H1 (cell line): ENCODE measurements at regions not wholly inside any gene's neighbourhood (a gene's known extent, or its start where the extent isn't known, plus 50 kb on each side); places are given as distances from the start of the nearest gene placed in this dataset.
A peak's percentile ranks its signal among the peaks of the same experiment; 100 is the strongest.

ENCODE experiments used
- CTCF ChIA-PET: fragments of 300-600 bp; sonication (Branson Sonifier 250); formaldehyde crosslinking; loops from one replicate; lab custom pipeline; 2021; ENCODE audit not compliant: partially characterized antibody; lab: Charles Lee
- POLR2A ChIA-PET: fragments of 300-600 bp; sonication (Branson Sonifier 250); formaldehyde crosslinking; loops from one replicate; lab custom pipeline; 2021; ENCODE audit warnings: inconsistent platforms; ENCODE audit not compliant: partially characterized antibody; lab: Charles Lee
- DNase-seq, 2 experiments: peaks; one replicate each; pipeline versions ENCODE4 v3.0.0 to v3.0.0-alpha.2; 2010 to 2022; ENCODE audit warnings: low spot score in 2 of 2, low read depth in 1 of 2, mixed read lengths in 1 of 2
- FAIRE-seq: peaks from 2 replicates; lab custom pipeline; 2011; peaks lifted over from hg19 to GRCh38; lab: Jason Lieb, UNC
- H2AFZ ChIP-seq: 2 replicates; pipeline ENCODE4 v1.8.1; 2012; ENCODE audit warnings: low read length, inconsistent platforms
- H2AK5ac ChIP-seq: 2 replicates; pipeline ENCODE4 v1.6.1; 2013; ENCODE audit warnings: low read depth, low read length
- H2BK120ac ChIP-seq: replicated peaks from 2 replicates; pipeline ENCODE3; 2013; ENCODE audit warnings: low read depth, low read length, inconsistent platforms
- H2BK12ac ChIP-seq: 2 replicates; pipeline ENCODE4 v1.6.1; 2013; ENCODE audit warnings: low read depth, low read length
- H2BK15ac ChIP-seq: 2 replicates; pipeline ENCODE4 v1.6.1; 2013; ENCODE audit warnings: low read length
- H2BK20ac ChIP-seq: 2 replicates; pipeline ENCODE4 v1.6.1; 2013; ENCODE audit warnings: low read length
- H2BK5ac ChIP-seq: 2 replicates; pipeline ENCODE4 v1.6.1; 2013; ENCODE audit warnings: low read depth, low read length
- H3K14ac ChIP-seq: 2 replicates; pipeline ENCODE4 v1.6.1; 2013; ENCODE audit warnings: inconsistent platforms; ENCODE audit not compliant: insufficient read length
- H3K18ac ChIP-seq: 2 replicates; pipeline ENCODE4 v1.6.1; 2013; ENCODE audit warnings: low read length; ENCODE audit errors: extremely low read depth
- H3K23ac ChIP-seq: 2 replicates; pipeline ENCODE4 v1.6.1; 2013; ENCODE audit warnings: inconsistent platforms; ENCODE audit not compliant: insufficient read length
- H3K23me2 ChIP-seq: 2 replicates; pipeline ENCODE4 v1.6.1; 2013; ENCODE audit warnings: low read depth, low read length
- H3K27ac ChIP-seq: 2 replicates; pipeline ENCODE4 v1.6.1; 2011; ENCODE audit warnings: low read depth, low read length, inconsistent platforms
- H3K27me3 ChIP-seq, 4 experiments: replicated peaks in 1 of 4; 1 replicate in 1 of 4; 2 replicates in 3 of 4; pipeline versions ENCODE4 v1.6.1 to v1.8.1; 2011 to 2013; ENCODE audit warnings: low read length in 3 of 4, mild to moderate bottlenecking in 3 of 4, inconsistent platforms in 2 of 4, mixed read lengths in 2 of 4, moderate library complexity in 1 of 4; ENCODE audit not compliant: control insufficient read depth in 3 of 4, insufficient read depth in 3 of 4; ENCODE audit errors: extremely low read depth in 1 of 4
- H3K36me3 ChIP-seq, 4 experiments: 2 replicates each; pipeline versions ENCODE4 v1.6.1 to v1.8.1; 2011 to 2013; ENCODE audit warnings: mild to moderate bottlenecking in 4 of 4, low read length in 3 of 4, moderate library complexity in 2 of 4, control low read depth in 1 of 4, inconsistent platforms in 1 of 4; ENCODE audit not compliant: insufficient read depth in 4 of 4, control insufficient read depth in 2 of 4
- H3K4ac ChIP-seq: replicated peaks from 2 replicates; pipeline ENCODE3; 2013; ENCODE audit warnings: low read length, low read depth, mixed read lengths, inconsistent platforms; ENCODE audit not compliant: insufficient read length
- H3K4me1 ChIP-seq, 4 experiments: replicated peaks in 1 of 4; 1 replicate in 1 of 4; 2 replicates in 3 of 4; pipeline versions ENCODE4 v1.6.1 to v1.8.1; 2011 to 2013; ENCODE audit warnings: low read length in 3 of 4, inconsistent platforms in 2 of 4, mixed read lengths in 1 of 4; ENCODE audit not compliant: insufficient read depth in 4 of 4, control insufficient read depth in 3 of 4
- H3K4me2 ChIP-seq, 2 experiments: 2 replicates each; pipeline versions ENCODE4 v1.6.1 to v1.8.1; 2011 to 2013; ENCODE audit warnings: low read depth in 2 of 2, low read length in 2 of 2, control low read depth in 1 of 2, inconsistent platforms in 1 of 2, mild to moderate bottlenecking in 1 of 2; ENCODE audit not compliant: insufficient read depth in 1 of 2
- H3K4me3 ChIP-seq, 4 experiments: fragments of 200-600, 300-600 bp in 1 of 4; sonication (generic), shearing (Covaris generic), sonication (Bioruptor Twin) in 1 of 4; 2 replicates each; pipeline versions ENCODE4 v1.5.1 to v1.8.1; 2011 to 2016; ENCODE audit warnings: low read length in 4 of 4, low read depth in 3 of 4, control low read depth in 2 of 4, inconsistent platforms in 2 of 4, mild to moderate bottlenecking in 2 of 4, mixed read lengths in 1 of 4, moderate library complexity in 1 of 4; ENCODE audit not compliant: insufficient read depth in 2 of 4; ENCODE audit errors: extremely low read depth in 1 of 4
- H3K56ac ChIP-seq: replicated peaks from 2 replicates; pipeline ENCODE3; 2013; ENCODE audit warnings: low read depth, mild to moderate bottlenecking, mixed read lengths, low read length, inconsistent platforms; ENCODE audit not compliant: insufficient read length
- H3K79me1 ChIP-seq: 2 replicates; pipeline ENCODE4 v1.6.1; 2013; ENCODE audit warnings: low read depth, low read length, control low read depth
- H3K79me2 ChIP-seq, 2 experiments: 2 replicates each; pipeline versions ENCODE4 v1.6.1 to v1.8.1; 2012 to 2013; ENCODE audit warnings: low read length in 2 of 2, mild to moderate bottlenecking in 2 of 2, inconsistent platforms in 1 of 2; ENCODE audit not compliant: insufficient read depth in 2 of 2, control insufficient read depth in 1 of 2
- H3K9ac ChIP-seq, 4 experiments: replicated peaks in 1 of 4; 1 replicate in 1 of 4; 2 replicates in 3 of 4; pipeline versions ENCODE4 v1.6.1 to v1.8.1; 2011 to 2013; ENCODE audit warnings: low read depth in 3 of 4, low read length in 3 of 4, control low read depth in 2 of 4, mild to moderate bottlenecking in 2 of 4, moderate library complexity in 2 of 4, inconsistent platforms in 1 of 4; ENCODE audit errors: extremely low read depth in 1 of 4
- H3K9me3 ChIP-seq, 2 experiments: 2 replicates each; pipeline versions ENCODE4 v1.6.1 to v1.8.1; 2012 to 2013; ENCODE audit warnings: mild to moderate bottlenecking in 2 of 2, moderate library complexity in 2 of 2, control low read depth in 1 of 2, inconsistent platforms in 1 of 2, low read depth in 1 of 2, low read length in 1 of 2, mixed read lengths in 1 of 2; ENCODE audit not compliant: insufficient read depth in 2 of 2
- H4K20me1 ChIP-seq, 2 experiments: replicated peaks in 1 of 2; 2 replicates each; pipeline versions ENCODE3 to v1.8.1; 2011 to 2013; ENCODE audit warnings: inconsistent platforms in 2 of 2, low read length in 2 of 2, mild to moderate bottlenecking in 1 of 2; ENCODE audit not compliant: insufficient read depth in 2 of 2, control insufficient read depth in 1 of 2
- H4K5ac ChIP-seq: 2 replicates; pipeline ENCODE4 v1.6.1; 2013; ENCODE audit warnings: low read length, low read depth, mixed read lengths, inconsistent platforms; ENCODE audit not compliant: insufficient read length
- H4K8ac ChIP-seq: 2 replicates; pipeline ENCODE4 v1.8.0; 2013; ENCODE audit warnings: mild to moderate bottlenecking, moderate library complexity, low read length, inconsistent platforms; ENCODE audit not compliant: insufficient read depth; ENCODE audit errors: extremely low read depth
- H4K91ac ChIP-seq: replicated peaks from 2 replicates; pipeline ENCODE3; 2013; ENCODE audit warnings: low read length, mixed read lengths, inconsistent platforms; ENCODE audit not compliant: insufficient read length
- ASH2L ChIP-seq: fragments of 200-600, 300-600 bp; sonication (generic); IDR thresholded peaks from one replicate; pipeline ENCODE4 v1.7.1; 2017; ENCODE audit warnings: low read length
- ATF3 ChIP-seq: IDR thresholded peaks from 2 replicates; pipeline ENCODE4 v1.6.1; 2011; ENCODE audit warnings: low read depth, mild to moderate bottlenecking, low read length; ENCODE audit not compliant: insufficient read depth
- GTF2F1 ChIP-seq: IDR thresholded peaks from 2 replicates; pipeline ENCODE4 v1.6.1; 2012; ENCODE audit warnings: low read depth, low read length, improper control_type of control experiment, borderline replicate concordance
- HDAC6 ChIP-seq: IDR thresholded peaks from one replicate; pipeline ENCODE4 v1.7.1; 2012; ENCODE audit warnings: low read depth, mild to moderate bottlenecking, inconsistent platforms, low read length, moderate library complexity
- RFX5 ChIP-seq: IDR thresholded peaks from 2 replicates; pipeline ENCODE4 v1.6.1; 2011; ENCODE audit warnings: low read depth, low read length, improper control_type of control experiment, borderline replicate concordance
- TEAD4 ChIP-seq: IDR thresholded peaks from 2 replicates; pipeline ENCODE4 v1.6.1; 2012; ENCODE audit warnings: low read depth, low read length, inconsistent platforms, mixed read lengths
- WGBS, 2 experiments: shearing (Covaris generic) in 1 of 2; methylation state at CpG; one replicate each; pipeline versions ENCODE4 v1.1.6 to v1.1.7; 2013 to 2015; ENCODE audit warnings: low lambda C conversion rate in 2 of 2, mixed read lengths in 2 of 2, inconsistent platforms in 1 of 2, low coverage in 1 of 2, missing lambda C conversion rate in 1 of 2; ENCODE audit not compliant: insufficient replicate concordance in 2 of 2, insufficient coverage in 1 of 2, insufficient read length in 1 of 2; ENCODE audit errors: extremely low coverage in 1 of 2, missing lambda C conversion rate in 1 of 2; 5-methylcytosine and 5-hydroxymethylcytosine counted together

GRCh38 chr3:99534951-99535704, 103.3 kb upstream of the COL8A1 start:
- no peaks in the 10 kb centered on the region for H3K27me3 ChIP-seq
- no peak for FAIRE-seq
- CTCF ChIA-PET = interaction anchor here (0.5 to 1.6 kb wide), 3 partner anchors 9 to 217 kb away, joined by 3 to 5 read pairs (median 5); no protein-coding TSS in a partner anchor

More at GRCh38 chr3:99534951-99535704, 103.3 kb upstream of the COL8A1 start:
- Histone ChIP-seq H3K9me3 (0 out of 4 replicates have a peak, but pooled peaks cover 0 to under 1% of the 10 kb centered on the region in 2 experiments), H2BK12ac (no peak overlapping the region), H3K4me3 (no peak overlapping the region), H3K4me2 (no peak overlapping the region), H2AFZ (no peak overlapping the region), H3K79me1 (no peaks in the 10 kb centered on the region), H3K23ac (no peak overlapping the region), H4K5ac (no peak overlapping the region), H3K4me1 (no peaks in the 10 kb centered on the region; a peak in 1 of 7 replicates), H2BK15ac (no peak overlapping the region), H2BK20ac (no peak overlapping the region), H2BK120ac (no peak overlapping the region), H3K18ac (no peak overlapping the region), H3K56ac (no peak overlapping the region), H3K27ac (no peak overlapping the region), H3K4ac (no peak overlapping the region), H3K36me3 (no peaks in the 10 kb centered on the region), H3K23me2 (no peaks in the 10 kb centered on the region), H3K79me2 (no peaks in the 10 kb centered on the region), H2AK5ac (no peak overlapping the region), H4K91ac (no peak overlapping the region), H2BK5ac (no peak overlapping the region), H4K20me1 (no peaks in the 10 kb centered on the region), H3K14ac (no peak overlapping the region), H3K9ac (no peak overlapping the region), H4K8ac (no peak overlapping the region)
- POLR2A ChIA-PET = no interaction called here
- 83% methylated on average over 2 of the region's 2 CpGs; no CpG with 5 or more reads in 1 of the 2 experiments for WGBS, 2 experiments
- TF ChIP-seq ASH2L (no peak), RFX5 (no peak), GTF2F1 (no peak), ATF3 (no peak), HDAC6 (no peak), TEAD4 (peak; percentile 67)
- no peak for DNase-seq
